K562 (cell line): ENCODE measurements at regions not wholly inside any gene's neighbourhood (a gene's known extent, or its start where the extent isn't known, plus 50 kb on each side); places are given as distances from the start of the nearest gene placed in this dataset.

Source experiments
- ATF1 ChIP-seq, 2 experiments: fragments of 450-650 bp in 1 of 2; IDR thresholded peaks; 2 replicates each; pipeline ENCODE4 v1.6.1; 2016; ENCODE audit warnings: missing compliant biosample characterization in 1 of 2, missing genetic modification characterization in 1 of 2
- CBFA2T2 ChIP-seq: fragments of 450-650 bp; conservative IDR thresholded peaks from 2 replicates; pipeline ENCODE4 v1.6.1; 2017; ENCODE audit warnings: mild to moderate bottlenecking
- CEBPG ChIP-seq, 3 experiments: fragments of 200-800 bp in 1 of 3; sonication (Bioruptor generic) in 1 of 3; sonication (generic) in 1 of 3; formaldehyde crosslinking in 1 of 3; IDR thresholded peaks in 2 of 3; conservative IDR thresholded peaks in 1 of 3; 2 replicates each; pipeline versions ENCODE4 v1.6.1 to v1.8.0; 2016 to 2022; ENCODE audit warnings: missing compliant biosample characterization in 2 of 3, missing genetic modification characterization in 2 of 3, mild to moderate bottlenecking in 1 of 3, missing genetic modification reagents in 1 of 3
- EP400 ChIP-seq: fragments of 450-650 bp; IDR thresholded peaks from 2 replicates; pipeline ENCODE4 v1.6.1; 2017; ENCODE audit warnings: antibody characterized with exemption, mild to moderate bottlenecking, moderate library complexity
- GTF2E2 ChIP-seq: fragments of 200-800 bp; sonication (Bioruptor generic); IDR thresholded peaks from 2 replicates; pipeline ENCODE4 v1.6.1; 2016; ENCODE audit warnings: missing genetic modification characterization, missing compliant biosample characterization
- NR2C1 ChIP-seq, 2 experiments: fragments of 450-650 bp; IDR thresholded peaks; 2 replicates each; pipeline ENCODE4 v1.6.1; 2017; ENCODE audit warnings: mild to moderate bottlenecking in 2 of 2, antibody characterized with exemption in 1 of 2, inconsistent platforms in 1 of 2, missing compliant biosample characterization in 1 of 2, missing genetic modification characterization in 1 of 2
- NR2C2 ChIP-seq, 2 experiments: fragments of 200-800 bp in 1 of 2; sonication (Bioruptor generic) in 1 of 2; sonication (generic) in 1 of 2; formaldehyde crosslinking in 1 of 2; IDR thresholded peaks; 2 replicates each; pipeline versions ENCODE4 v1.6.1 to v1.8.0; 2016 to 2022; ENCODE audit warnings: mild to moderate bottlenecking in 1 of 2, missing compliant biosample characterization in 1 of 2, missing genetic modification characterization in 1 of 2, missing genetic modification reagents in 1 of 2
- RBBP5 ChIP-seq: fragments of 200-600 bp; sonication (generic); IDR thresholded peaks from 2 replicates; pipeline ENCODE4 v1.6.1; 2012; ENCODE audit warnings: borderline replicate concordance, mild to moderate bottlenecking, low read length, control low read depth, inconsistent platforms; ENCODE audit not compliant: insufficient read depth, poor library complexity, severe bottlenecking
- TAF15 ChIP-seq: fragments of 200-400 bp; formaldehyde crosslinking; IDR thresholded peaks from 2 replicates; pipeline ENCODE4 v1.6.1; 2017; ENCODE audit warnings: mild to moderate bottlenecking, low read depth, low read length, moderate library complexity
- U2AF1 ChIP-seq: fragments of 200-400 bp; formaldehyde crosslinking; optimal IDR thresholded peaks from 2 replicates; pipeline ENCODE3; 2017; ENCODE audit warnings: mild to moderate bottlenecking, low read depth, low read length, moderate library complexity
- ZNF780A ChIP-seq: fragments of 250-450 bp; sonication (Bioruptor Pico); IDR thresholded peaks from 2 replicates; pipeline ENCODE4 v1.5.0; 2021; ENCODE audit warnings: mild to moderate bottlenecking
- TF ChIP-seq, protein P1 (sequence below): fragments of 450-650 bp; formaldehyde crosslinking; IDR thresholded peaks from 2 replicates; pipeline ENCODE4 v1.4.0; 2020; ENCODE audit warnings: mild to moderate bottlenecking, mixed read lengths
- TF ChIP-seq, protein P2 (sequence below), 2 experiments: fragments of 150-350 bp in 1 of 2; IDR thresholded peaks; 2 replicates each; pipeline ENCODE4 v1.6.1; 2012 to 2016; ENCODE audit warnings: low read depth in 2 of 2, low read length in 2 of 2, mild to moderate bottlenecking in 1 of 2, moderate library complexity in 1 of 2
- TF ChIP-seq, protein P3 (sequence below): fragments of 450-650 bp; IDR thresholded peaks from 2 replicates; pipeline ENCODE4 v1.6.1; 2016
- TF ChIP-seq, protein P4 (sequence below): fragments of 250-450 bp; sonication (Bioruptor Pico); IDR thresholded peaks from 2 replicates; pipeline ENCODE4 v1.5.0; 2021; ENCODE audit warnings: mild to moderate bottlenecking, borderline replicate concordance

DNA sequence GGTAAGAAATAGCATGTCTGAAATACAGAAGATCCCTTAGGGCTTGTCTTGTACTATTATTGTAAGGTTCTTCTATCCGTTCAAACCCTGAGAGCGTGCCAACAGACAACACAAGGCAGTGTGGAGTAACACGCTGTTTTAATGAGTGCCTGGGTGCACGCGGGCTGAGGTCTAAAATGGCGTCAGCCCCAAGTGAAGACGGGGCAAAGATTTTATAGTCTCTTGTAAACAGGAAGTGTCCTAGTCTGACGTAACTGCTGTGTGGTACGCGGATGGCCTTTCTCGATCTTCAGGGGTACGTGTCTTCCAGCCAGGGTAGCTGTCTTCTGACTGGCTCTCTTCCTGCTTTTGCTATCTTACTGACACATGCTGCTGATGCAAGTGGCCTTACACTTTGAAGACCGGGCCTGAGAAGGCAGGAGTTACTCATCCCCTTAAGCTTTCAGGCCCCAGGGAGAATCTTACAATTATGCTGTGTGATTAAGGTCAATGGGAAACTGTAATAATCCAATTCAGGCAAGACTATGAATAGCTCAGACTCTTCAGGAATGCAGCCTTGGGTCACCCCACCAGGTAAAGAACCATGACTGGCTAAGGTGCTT, 1812.0 kb upstream of the CDH9 start (continued):
- TF ChIP-seq ZNF780A (no peak), GTF2E2 (tag) (no peak), U2AF1 (no peak), CEBPG (CRISPR knock-in tag; IDR thresholded peaks at IDR 0.05) (peak; percentile 71), CEBPG (tag; conservative IDR thresholded peaks at IDR 0.05 in 1 of 2, IDR thresholded peaks at IDR 0.05 in 1 of 2) (peak in 1 of 2 experiments; percentile 44; a peak in 1 of 4 replicates), RBBP5 (no peak), NR2C2 (CRISPR knock-in tag; IDR thresholded peaks at IDR 0.05) (no peak), NR2C2 (tag; IDR thresholded peaks at IDR 0.05) (no peak), EP400 (no peak), CBFA2T2 (no peak), NR2C1 (IDR thresholded peaks at IDR 0.05) (no peak), NR2C1 (tag; IDR thresholded peaks at IDR 0.05) (peak; percentile 43; the same call in 1 of the 2 replicates), ATF1 (CRISPR knock-in tag; IDR thresholded peaks at IDR 0.05) (no peak), ATF1 (tag; IDR thresholded peaks at IDR 0.05) (peak; percentile 42; the same call in 1 of the 2 replicates), TAF15 (no peak)
- TF ChIP-seq, protein P1, sequence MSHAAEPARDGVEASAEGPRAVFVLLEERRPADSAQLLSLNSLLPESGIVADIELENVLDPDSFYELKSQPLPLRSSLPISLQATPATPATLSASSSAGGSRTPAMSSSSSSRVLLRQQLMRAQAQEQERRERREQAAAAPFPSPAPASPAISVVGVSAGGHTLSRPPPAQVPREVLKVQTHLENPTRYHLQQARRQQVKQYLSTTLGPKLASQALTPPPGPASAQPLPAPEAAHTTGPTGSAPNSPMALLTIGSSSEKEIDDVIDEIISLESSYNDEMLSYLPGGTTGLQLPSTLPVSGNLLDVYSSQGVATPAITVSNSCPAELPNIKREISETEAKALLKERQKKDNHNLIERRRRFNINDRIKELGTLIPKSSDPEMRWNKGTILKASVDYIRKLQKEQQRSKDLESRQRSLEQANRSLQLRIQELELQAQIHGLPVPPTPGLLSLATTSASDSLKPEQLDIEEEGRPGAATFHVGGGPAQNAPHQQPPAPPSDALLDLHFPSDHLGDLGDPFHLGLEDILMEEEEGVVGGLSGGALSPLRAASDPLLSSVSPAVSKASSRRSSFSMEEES (CRISPR knock-in tag) = no peak
- TF ChIP-seq, protein P2, sequence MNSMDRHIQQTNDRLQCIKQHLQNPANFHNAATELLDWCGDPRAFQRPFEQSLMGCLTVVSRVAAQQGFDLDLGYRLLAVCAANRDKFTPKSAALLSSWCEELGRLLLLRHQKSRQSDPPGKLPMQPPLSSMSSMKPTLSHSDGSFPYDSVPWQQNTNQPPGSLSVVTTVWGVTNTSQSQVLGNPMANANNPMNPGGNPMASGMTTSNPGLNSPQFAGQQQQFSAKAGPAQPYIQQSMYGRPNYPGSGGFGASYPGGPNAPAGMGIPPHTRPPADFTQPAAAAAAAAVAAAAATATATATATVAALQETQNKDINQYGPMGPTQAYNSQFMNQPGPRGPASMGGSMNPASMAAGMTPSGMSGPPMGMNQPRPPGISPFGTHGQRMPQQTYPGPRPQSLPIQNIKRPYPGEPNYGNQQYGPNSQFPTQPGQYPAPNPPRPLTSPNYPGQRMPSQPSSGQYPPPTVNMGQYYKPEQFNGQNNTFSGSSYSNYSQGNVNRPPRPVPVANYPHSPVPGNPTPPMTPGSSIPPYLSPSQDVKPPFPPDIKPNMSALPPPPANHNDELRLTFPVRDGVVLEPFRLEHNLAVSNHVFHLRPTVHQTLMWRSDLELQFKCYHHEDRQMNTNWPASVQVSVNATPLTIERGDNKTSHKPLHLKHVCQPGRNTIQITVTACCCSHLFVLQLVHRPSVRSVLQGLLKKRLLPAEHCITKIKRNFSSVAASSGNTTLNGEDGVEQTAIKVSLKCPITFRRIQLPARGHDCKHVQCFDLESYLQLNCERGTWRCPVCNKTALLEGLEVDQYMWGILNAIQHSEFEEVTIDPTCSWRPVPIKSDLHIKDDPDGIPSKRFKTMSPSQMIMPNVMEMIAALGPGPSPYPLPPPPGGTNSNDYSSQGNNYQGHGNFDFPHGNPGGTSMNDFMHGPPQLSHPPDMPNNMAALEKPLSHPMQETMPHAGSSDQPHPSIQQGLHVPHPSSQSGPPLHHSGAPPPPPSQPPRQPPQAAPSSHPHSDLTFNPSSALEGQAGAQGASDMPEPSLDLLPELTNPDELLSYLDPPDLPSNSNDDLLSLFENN (IDR thresholded peaks at IDR 0.05; ENCODE audit: low read depth in 2 of 2, low read length in 2 of 2) = no peak
- TF ChIP-seq, protein P3, sequence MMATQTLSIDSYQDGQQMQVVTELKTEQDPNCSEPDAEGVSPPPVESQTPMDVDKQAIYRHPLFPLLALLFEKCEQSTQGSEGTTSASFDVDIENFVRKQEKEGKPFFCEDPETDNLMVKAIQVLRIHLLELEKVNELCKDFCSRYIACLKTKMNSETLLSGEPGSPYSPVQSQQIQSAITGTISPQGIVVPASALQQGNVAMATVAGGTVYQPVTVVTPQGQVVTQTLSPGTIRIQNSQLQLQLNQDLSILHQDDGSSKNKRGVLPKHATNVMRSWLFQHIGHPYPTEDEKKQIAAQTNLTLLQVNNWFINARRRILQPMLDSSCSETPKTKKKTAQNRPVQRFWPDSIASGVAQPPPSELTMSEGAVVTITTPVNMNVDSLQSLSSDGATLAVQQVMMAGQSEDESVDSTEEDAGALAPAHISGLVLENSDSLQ = no peak
- TF ChIP-seq, protein P4, sequence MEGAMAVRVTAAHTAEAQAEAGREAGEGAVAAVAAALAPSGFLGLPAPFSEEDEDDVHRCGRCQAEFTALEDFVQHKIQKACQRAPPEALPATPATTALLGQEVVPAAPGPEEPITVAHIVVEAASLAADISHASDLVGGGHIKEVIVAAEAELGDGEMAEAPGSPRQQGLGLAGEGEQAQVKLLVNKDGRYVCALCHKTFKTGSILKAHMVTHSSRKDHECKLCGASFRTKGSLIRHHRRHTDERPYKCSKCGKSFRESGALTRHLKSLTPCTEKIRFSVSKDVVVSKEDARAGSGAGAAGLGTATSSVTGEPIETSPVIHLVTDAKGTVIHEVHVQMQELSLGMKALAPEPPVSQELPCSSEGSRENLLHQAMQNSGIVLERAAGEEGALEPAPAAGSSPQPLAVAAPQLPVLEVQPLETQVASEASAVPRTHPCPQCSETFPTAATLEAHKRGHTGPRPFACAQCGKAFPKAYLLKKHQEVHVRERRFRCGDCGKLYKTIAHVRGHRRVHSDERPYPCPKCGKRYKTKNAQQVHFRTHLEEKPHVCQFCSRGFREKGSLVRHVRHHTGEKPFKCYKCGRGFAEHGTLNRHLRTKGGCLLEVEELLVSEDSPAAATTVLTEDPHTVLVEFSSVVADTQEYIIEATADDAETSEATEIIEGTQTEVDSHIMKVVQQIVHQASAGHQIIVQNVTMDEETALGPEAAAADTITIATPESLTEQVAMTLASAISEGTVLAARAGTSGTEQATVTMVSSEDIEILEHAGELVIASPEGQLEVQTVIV (CRISPR knock-in tag) = no peak
